Nephron progenitor cell (in vitro differentiated cells): ENCODE measurements at regions not wholly inside any gene's neighbourhood (a gene's known extent, or its start where the extent isn't known, plus 50 kb on each side); places are given as distances from the start of the nearest gene placed in this dataset.
"Not testable (repeated sequence)": the region's sequence is repeated elsewhere in the genome, so short reads cannot be mapped to it uniquely, and the experiment has no call there.

Experiments used
- DNase-seq: peaks from one replicate; pipeline ENCODE4 v3.0.0; 2021
- H3K27ac Mint-ChIP-seq: 2 replicates; pipeline ENCODE4 v1.8.0; 2021; ENCODE audit warnings: mild to moderate bottlenecking, moderate library complexity, mixed read lengths
- H3K27me3 Mint-ChIP-seq: 2 replicates; pipeline ENCODE4 v1.8.0; 2021; ENCODE audit warnings: mild to moderate bottlenecking, low read depth, mixed read lengths; ENCODE audit not compliant: poor library complexity
- H3K36me3 Mint-ChIP-seq: 2 replicates; pipeline ENCODE4 v1.8.0; 2021; ENCODE audit warnings: low read depth, mixed read lengths
- H3K4me1 Mint-ChIP-seq: 2 replicates; pipeline ENCODE4 v1.8.0; 2021; ENCODE audit warnings: mixed read lengths
- H3K4me3 Mint-ChIP-seq: 2 replicates; pipeline ENCODE4 v1.8.0; 2021; ENCODE audit warnings: mild to moderate bottlenecking, moderate library complexity, mixed read lengths
- H3K9me3 Mint-ChIP-seq: 2 replicates; pipeline ENCODE4 v1.8.0; 2021; ENCODE audit warnings: mild to moderate bottlenecking, moderate library complexity, mixed read lengths
- TF ChIP-seq, protein P1 (sequence below): fragments of 200-600 bp; sonication (generic); IDR thresholded peaks from 2 replicates; pipeline ENCODE4 v1.5.0; 2021; ENCODE audit warnings: antibody characterized with exemption

DNA sequence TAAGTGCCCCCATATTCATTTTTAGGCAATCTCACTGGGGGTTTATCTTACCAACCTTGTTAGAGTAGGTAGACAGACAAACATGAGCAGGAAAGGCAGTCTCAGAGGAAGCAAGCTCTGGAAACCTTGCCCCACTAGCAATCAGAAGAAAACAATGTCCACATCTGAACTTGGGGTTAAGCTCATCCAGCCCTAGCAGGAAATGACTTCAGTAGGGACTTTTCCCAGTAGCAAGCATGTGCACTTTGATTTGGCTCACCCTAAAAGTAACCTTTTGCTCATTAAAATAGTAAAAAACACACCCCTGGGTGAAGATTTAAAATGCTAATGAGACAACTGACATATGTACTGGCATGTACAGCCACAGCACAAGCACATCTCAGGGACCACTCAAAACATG, 175.5 kb downstream of the AKAIN1 start:
- TF ChIP-seq, protein P1, sequence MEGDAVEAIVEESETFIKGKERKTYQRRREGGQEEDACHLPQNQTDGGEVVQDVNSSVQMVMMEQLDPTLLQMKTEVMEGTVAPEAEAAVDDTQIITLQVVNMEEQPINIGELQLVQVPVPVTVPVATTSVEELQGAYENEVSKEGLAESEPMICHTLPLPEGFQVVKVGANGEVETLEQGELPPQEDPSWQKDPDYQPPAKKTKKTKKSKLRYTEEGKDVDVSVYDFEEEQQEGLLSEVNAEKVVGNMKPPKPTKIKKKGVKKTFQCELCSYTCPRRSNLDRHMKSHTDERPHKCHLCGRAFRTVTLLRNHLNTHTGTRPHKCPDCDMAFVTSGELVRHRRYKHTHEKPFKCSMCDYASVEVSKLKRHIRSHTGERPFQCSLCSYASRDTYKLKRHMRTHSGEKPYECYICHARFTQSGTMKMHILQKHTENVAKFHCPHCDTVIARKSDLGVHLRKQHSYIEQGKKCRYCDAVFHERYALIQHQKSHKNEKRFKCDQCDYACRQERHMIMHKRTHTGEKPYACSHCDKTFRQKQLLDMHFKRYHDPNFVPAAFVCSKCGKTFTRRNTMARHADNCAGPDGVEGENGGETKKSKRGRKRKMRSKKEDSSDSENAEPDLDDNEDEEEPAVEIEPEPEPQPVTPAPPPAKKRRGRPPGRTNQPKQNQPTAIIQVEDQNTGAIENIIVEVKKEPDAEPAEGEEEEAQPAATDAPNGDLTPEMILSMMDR: no peak
- Mint-ChIP-seq H3K4me3 (no peak overlapping the region), H3K36me3 (no peaks in the 10 kb centered on the region), H3K9me3 (no peaks in the 10 kb centered on the region), H3K27ac (no peak overlapping the region), H3K27me3 (no peaks in the 10 kb centered on the region), H3K4me1 (peaks cover 5% of the 10 kb centered on the region)
- no peak for DNase-seq

DNA sequence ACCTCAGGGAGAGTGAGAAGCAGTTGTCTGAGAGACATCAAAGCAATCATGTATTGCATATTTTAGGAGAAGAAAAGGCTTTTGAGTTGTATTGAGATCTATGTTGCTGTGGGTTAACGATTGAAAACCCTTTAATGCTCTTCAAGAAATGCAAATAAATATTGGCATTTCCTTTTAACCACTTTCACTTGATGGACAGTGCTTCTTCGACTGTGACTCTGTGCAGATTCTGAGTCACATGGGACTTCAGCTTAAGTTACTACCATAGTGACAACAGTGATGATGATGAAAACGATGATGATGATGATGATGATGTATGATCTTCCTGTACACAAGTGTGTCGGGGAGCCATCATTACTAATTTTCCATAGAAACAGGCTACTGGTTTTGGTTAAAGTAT, 181.8 kb downstream of the AKAIN1 start:
- H3K27me3 Mint-ChIP-seq: no peaks in the 10 kb centered on the region
- no peaks in the 10 kb centered on the region for H3K4me1 Mint-ChIP-seq
- TF ChIP-seq, protein P1: no peak
- H3K36me3 Mint-ChIP-seq: no peaks in the 10 kb centered on the region
- no peak for DNase-seq
- H3K27ac Mint-ChIP-seq: no peak overlapping the region
- no peak overlapping the region for H3K4me3 Mint-ChIP-seq
- peaks cover 14% of the 10 kb centered on the region for H3K9me3 Mint-ChIP-seq

DNA sequence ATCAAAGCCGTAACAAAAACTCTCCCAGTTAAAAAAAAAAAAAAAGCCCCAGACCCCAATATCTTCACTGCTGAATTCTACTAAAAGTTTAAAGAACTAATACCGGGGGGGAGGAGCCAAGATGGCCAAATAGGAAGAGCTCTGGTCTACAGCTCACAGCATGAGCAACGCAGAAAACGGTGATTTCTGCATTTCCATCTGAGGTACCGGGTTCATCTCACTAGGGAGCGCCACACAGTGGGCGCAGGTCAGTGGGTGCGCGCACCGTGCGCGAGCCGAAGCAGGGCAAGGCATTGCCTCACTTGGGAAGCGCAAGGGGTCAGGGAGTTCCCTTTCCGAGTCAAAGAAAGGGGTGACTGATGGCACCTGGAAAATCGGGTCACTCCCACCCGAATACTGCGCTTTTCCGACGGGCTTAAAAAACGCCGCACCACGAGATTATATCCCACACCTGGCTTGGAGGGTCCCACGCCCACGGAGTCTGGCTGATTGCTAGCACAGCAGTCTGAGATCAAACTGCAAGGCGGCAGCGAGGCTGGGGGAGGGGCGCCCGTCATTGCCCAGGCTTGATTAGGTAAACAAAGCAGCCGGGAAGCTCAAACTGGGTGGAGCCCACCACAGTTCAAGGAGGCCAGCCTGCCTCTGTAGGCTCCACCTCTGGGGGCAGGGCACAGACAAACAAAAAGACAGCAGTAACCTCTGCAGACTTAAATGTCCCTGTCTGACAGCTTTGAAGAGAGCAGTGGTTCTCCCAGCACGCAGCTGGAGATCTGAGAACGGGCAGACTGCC, 192.8 kb downstream of the AKAIN1 start:
- TF ChIP-seq, protein P1: peak; percentile 19
- Mint-ChIP-seq H3K9me3 (peaks cover 31% of the 10 kb centered on the region), H3K36me3 (peaks cover 10% of the 10 kb centered on the region), H3K4me1 (peaks cover 11% of the 10 kb centered on the region), H3K27ac (peak overlapping the region; percentile 7), H3K4me3 (peak overlapping the region; percentile 86)
- DNase-seq: peak; percentile 31
- not testable (repeated sequence) for H3K27me3 Mint-ChIP-seq

DNA sequence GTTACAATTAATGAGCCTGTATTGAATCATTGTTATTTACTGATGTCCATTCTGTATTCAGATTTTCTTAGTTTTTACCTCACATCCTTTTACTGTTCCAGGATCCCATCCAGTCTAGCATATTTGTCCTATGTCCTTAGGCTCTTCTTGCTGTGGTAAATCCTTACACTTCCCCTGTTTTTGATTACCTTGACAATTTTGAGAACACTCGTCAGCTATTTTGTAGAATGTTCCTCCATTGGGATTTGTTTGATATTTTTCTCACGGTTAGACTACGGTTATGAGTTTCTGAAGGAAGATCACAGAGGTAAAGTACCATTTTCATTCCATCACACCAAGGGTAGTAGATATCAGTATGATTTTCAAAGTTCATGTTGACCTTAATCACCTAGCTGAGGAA, 202.3 kb downstream of the AKAIN1 start:
- no peak overlapping the region for H3K4me3 Mint-ChIP-seq
- peaks cover 5% of the 10 kb centered on the region for H3K27me3 Mint-ChIP-seq
- no peak overlapping the region for H3K27ac Mint-ChIP-seq
- H3K4me1 Mint-ChIP-seq: no peaks in the 10 kb centered on the region
- H3K9me3 Mint-ChIP-seq: peaks cover 10% of the 10 kb centered on the region
- TF ChIP-seq, protein P1: no peak
- peaks cover 7% of the 10 kb centered on the region for H3K36me3 Mint-ChIP-seq
- no peak for DNase-seq

DNA sequence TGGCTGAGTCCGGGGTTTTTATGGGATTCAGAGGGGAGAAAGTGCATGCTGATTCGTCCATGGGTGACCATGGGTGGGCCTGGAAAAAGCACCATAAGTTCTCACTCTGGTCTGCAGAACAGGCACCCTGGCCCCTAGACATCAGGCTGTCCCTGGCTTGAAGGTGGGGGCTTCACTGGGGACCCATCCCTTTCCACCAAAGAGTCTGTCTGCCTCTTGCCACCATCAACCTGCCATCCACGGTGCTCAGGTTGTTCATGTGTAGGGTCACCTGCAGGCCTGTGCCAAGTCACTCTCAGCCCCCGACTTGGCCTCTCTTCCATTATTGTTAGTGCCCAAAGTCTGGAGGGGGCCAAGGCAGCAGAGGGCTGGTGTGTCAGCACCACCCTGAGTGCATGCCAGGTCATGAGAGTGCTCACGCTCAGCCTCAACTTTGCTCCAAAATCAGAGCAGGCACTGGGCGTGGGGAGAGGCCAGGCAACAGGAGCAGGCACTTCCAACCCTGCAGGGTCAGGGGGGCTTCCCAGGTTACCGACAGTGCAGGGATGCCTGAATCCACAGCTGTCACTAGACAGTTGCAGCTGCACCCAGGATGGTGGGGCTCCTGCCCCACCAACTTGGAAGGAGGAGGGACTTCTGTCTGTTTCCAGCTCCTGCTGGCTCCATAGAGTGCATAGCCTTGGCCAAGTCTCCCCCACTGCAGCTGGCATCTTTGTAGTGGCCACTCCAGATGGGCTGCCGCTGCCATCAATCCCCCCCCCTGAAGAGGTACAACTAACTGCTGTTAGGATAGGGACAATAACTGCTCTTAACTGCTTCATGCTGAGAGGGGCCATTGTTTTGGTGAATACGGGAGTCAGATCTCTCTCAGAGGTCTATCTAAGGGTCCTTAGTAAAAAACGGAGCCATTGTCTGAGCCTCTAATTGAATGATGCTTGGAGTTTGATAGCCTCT, 209.3 kb downstream of the AKAIN1 start:
- Mint-ChIP-seq H3K27ac (no peak overlapping the region), H3K4me3 (no peak overlapping the region), H3K4me1 (no peaks in the 10 kb centered on the region), H3K9me3 (peaks cover 15% of the 10 kb centered on the region), H3K36me3 (peaks cover 7% of the 10 kb centered on the region), H3K27me3 (peaks cover 14% of the 10 kb centered on the region)
- no peak for DNase-seq
- TF ChIP-seq, protein P1: no peak
